Loucy (cell line): ENCODE measurements at regions not wholly inside any gene's neighbourhood (a gene's known extent, or its start where the extent isn't known, plus 50 kb on each side); places are given as distances from the start of the nearest gene placed in this dataset.

Source experiments
- H2AFZ ChIP-seq: fragments of 200-600 bp; sonication (generic); 2 replicates; pipeline ENCODE4 v1.6.0; 2016; ENCODE audit warnings: antibody characterized with exemption, mild to moderate bottlenecking, low read length, moderate library complexity
- H3F3A ChIP-seq: fragments of 200-600 bp; 2 replicates; pipeline ENCODE4 v1.6.0; 2016; ENCODE audit warnings: antibody characterized with exemption, low read depth, mild to moderate bottlenecking
- H3K27me3 ChIP-seq: fragments of 200-600 bp; sonication (generic); 2 replicates; pipeline ENCODE4 v1.6.1; 2014; ENCODE audit warnings: low read length, mild to moderate bottlenecking; ENCODE audit not compliant: insufficient read depth, poor library complexity, severe bottlenecking
- H3K36me3 ChIP-seq: fragments of 200-600 bp; sonication (generic); 2 replicates; pipeline ENCODE4 v1.6.1; 2016; ENCODE audit warnings: low read length; ENCODE audit not compliant: insufficient read depth
- H3K4me1 ChIP-seq: fragments of 200-600 bp; sonication (generic); 2 replicates; pipeline ENCODE4 v1.5.1; 2014; ENCODE audit warnings: low read length, mild to moderate bottlenecking; ENCODE audit not compliant: insufficient read depth, poor library complexity, severe bottlenecking
- H3K4me2 ChIP-seq: fragments of 200-600 bp; sonication (generic); 2 replicates; pipeline ENCODE4 v1.6.0; 2014; ENCODE audit warnings: antibody characterized with exemption, low read length, low read depth, mild to moderate bottlenecking; ENCODE audit not compliant: poor library complexity, severe bottlenecking
- H3K4me3 ChIP-seq: fragments of 200-600 bp; sonication (generic); 2 replicates; pipeline ENCODE4 v1.5.1; 2014; ENCODE audit warnings: low read length, mild to moderate bottlenecking, mixed read lengths; ENCODE audit not compliant: poor library complexity, severe bottlenecking
- H3K79me2 ChIP-seq: fragments of 200-600 bp; sonication (generic); 2 replicates; pipeline ENCODE4 v1.6.1; 2014; ENCODE audit warnings: low read length; ENCODE audit not compliant: insufficient read depth
- H3K9ac ChIP-seq: fragments of 200-600 bp; sonication (generic); 2 replicates; pipeline ENCODE4 v1.6.0; 2014; ENCODE audit warnings: mild to moderate bottlenecking, low read depth, low read length, moderate library complexity; ENCODE audit not compliant: poor library complexity, severe bottlenecking
- H3K9me2 ChIP-seq: fragments of 200-600 bp; sonication (generic); replicated peaks from 2 replicates; pipeline ENCODE4 v1.6.1; 2016; ENCODE audit warnings: low read depth, low read length, mixed read lengths
- H3K9me3 ChIP-seq: fragments of 200-600 bp; sonication (generic); 2 replicates; pipeline ENCODE4 v1.6.1; 2014; ENCODE audit warnings: mild to moderate bottlenecking, antibody characterized with exemption, low read length, low read depth; ENCODE audit not compliant: insufficient read depth
- H4K20me1 ChIP-seq: fragments of 200-600 bp; sonication (generic); 2 replicates; pipeline ENCODE4 v1.6.0; 2014; ENCODE audit warnings: antibody characterized with exemption, low read length, mild to moderate bottlenecking; ENCODE audit not compliant: insufficient read depth, poor library complexity, severe bottlenecking
- EZH2phosphoT487 ChIP-seq: fragments of 200-600 bp; IDR thresholded peaks from 2 replicates; pipeline ENCODE4 v1.6.1; 2018; ENCODE audit warnings: antibody characterized with exemption, mild to moderate bottlenecking, moderate library complexity, borderline replicate concordance
- TF ChIP-seq, protein P1 (sequence below): fragments of 200-600 bp; sonication (generic); conservative IDR thresholded peaks from 2 replicates; pipeline ENCODE4 v1.5.1; 2014; ENCODE audit warnings: mild to moderate bottlenecking, antibody characterized with exemption, low read length

- TF ChIP-seq, protein P1, sequence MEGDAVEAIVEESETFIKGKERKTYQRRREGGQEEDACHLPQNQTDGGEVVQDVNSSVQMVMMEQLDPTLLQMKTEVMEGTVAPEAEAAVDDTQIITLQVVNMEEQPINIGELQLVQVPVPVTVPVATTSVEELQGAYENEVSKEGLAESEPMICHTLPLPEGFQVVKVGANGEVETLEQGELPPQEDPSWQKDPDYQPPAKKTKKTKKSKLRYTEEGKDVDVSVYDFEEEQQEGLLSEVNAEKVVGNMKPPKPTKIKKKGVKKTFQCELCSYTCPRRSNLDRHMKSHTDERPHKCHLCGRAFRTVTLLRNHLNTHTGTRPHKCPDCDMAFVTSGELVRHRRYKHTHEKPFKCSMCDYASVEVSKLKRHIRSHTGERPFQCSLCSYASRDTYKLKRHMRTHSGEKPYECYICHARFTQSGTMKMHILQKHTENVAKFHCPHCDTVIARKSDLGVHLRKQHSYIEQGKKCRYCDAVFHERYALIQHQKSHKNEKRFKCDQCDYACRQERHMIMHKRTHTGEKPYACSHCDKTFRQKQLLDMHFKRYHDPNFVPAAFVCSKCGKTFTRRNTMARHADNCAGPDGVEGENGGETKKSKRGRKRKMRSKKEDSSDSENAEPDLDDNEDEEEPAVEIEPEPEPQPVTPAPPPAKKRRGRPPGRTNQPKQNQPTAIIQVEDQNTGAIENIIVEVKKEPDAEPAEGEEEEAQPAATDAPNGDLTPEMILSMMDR, result no peak
- no peak for TF ChIP-seq EZH2phosphoT487
- Histone ChIP-seq H3K9ac (no peak overlapping the region), H3F3A (no peaks in the 10 kb centered on the region), H4K20me1 (no peaks in the 10 kb centered on the region), H3K9me2 (no peaks in the 10 kb centered on the region), H3K4me3 (no peak overlapping the region), H3K27me3 (no peaks in the 10 kb centered on the region), H3K4me2 (no peak overlapping the region), H2AFZ (no peak overlapping the region), H3K36me3 (no peaks in the 10 kb centered on the region), H3K4me1 (no peaks in the 10 kb centered on the region), H3K9me3 (no peaks in the 10 kb centered on the region), H3K79me2 (no peaks in the 10 kb centered on the region)
Measured at GRCh38 chr16:59319871-59320270, 585.8 kb upstream of the GOT2 start.

DNA sequence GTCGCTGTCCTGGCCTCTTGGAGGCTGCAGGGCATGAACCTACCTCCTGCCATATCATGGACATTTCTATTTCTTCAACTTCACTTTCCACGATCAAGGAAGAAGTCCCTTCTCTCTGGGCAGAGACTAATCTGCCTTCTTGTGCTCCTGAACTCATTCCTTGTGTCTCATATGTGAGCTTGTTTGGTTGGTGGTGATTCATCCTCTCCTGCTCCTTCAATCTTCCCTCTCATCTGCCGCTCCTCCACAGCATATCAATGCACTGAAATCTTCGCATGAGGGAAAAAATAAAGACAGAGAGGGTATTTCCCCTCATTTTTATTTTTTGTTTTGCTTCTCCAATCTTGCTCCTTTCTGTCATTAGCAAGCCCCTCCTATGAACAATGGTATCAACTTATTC lies 571.7 kb upstream of the GOT2 start:
- H4K20me1 ChIP-seq, result no peaks in the 10 kb centered on the region
- H3K4me2 ChIP-seq, result no peak overlapping the region
- TF ChIP-seq EZH2phosphoT487, result no peak
- TF ChIP-seq, protein P1, result no peak
- no peak overlapping the region for H3K9ac ChIP-seq
- H3K27me3 ChIP-seq, result no peaks in the 10 kb centered on the region
- H3K4me3 ChIP-seq, result no peak overlapping the region
- H3K36me3 ChIP-seq, result no peaks in the 10 kb centered on the region
- H3F3A ChIP-seq, result no peaks in the 10 kb centered on the region
- no peak overlapping the region for H2AFZ ChIP-seq
- H3K79me2 ChIP-seq, result no peaks in the 10 kb centered on the region
- no peaks in the 10 kb centered on the region for H3K9me3 ChIP-seq
- H3K9me2 ChIP-seq, result no peaks in the 10 kb centered on the region
- H3K4me1 ChIP-seq, result no peaks in the 10 kb centered on the region

DNA sequence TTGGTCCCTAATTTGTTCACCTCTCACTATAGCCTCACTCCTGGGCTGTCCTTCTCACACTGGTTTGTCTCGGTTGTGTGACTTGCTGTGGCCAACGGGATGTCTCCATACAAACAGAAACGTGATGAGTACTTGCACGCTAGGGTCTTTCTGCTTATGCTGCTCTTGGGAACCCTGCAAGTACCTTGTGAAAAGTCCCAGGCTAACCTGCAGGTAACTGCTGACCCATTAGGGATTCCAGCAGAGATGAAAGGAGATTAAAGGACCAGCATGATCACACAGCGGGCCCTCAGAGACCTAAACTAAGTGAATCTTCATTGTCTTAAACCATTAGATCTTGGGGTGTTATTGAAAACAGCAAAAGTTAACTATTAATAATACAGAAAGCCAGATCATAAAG lies 562.8 kb upstream of the GOT2 start:
- H3K4me1 ChIP-seq, result no peaks in the 10 kb centered on the region
- H3K36me3 ChIP-seq, result no peaks in the 10 kb centered on the region
- TF ChIP-seq EZH2phosphoT487, result no peak
- TF ChIP-seq, protein P1, result no peak

More for the DNA sequence above, 562.8 kb upstream of the GOT2 start:
- Histone ChIP-seq H3K4me3 (no peak overlapping the region), H3F3A (no peaks in the 10 kb centered on the region), H3K9me2 (no peaks in the 10 kb centered on the region), H3K79me2 (no peaks in the 10 kb centered on the region), H2AFZ (no peak overlapping the region), H3K9me3 (no peaks in the 10 kb centered on the region), H3K4me2 (no peak overlapping the region), H3K9ac (no peak overlapping the region), H3K27me3 (no peaks in the 10 kb centered on the region), H4K20me1 (no peaks in the 10 kb centered on the region)
